ENCODE measurements at regions not wholly inside any gene's neighbourhood (a gene's known extent, or its start where the extent isn't known, plus 50 kb on each side); places are given as distances from the start of the nearest gene placed in this dataset.

DNA sequence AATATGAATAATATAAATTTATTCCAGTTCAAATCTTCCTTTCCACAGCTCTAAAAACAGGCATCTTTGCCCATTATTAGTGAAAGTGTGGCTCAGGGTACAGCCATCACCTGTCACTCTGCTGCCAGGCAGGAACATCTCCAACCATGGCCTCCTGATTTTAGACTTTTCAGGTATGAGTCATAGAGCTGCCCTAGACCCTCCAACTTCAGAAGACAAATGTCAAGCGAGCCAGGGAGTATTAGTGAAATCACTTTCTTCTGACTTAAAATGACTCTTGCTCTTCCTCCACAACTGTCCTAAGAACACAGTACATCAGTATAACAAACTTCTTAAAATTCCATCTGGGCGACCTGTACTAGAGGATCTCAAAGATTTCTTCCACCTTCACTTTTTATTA is 78.1 kb upstream of the AKAP13 start:
- TF ChIP-seq ZNF384 (IDR thresholded peaks at IDR 0.05; ENCODE audit: borderline replicate concordance, low read depth, low read length): no peak
- no peak for TF ChIP-seq POLR2AphosphoS2 (IDR thresholded peaks at IDR 0.05; ENCODE audit: low read depth, low read length)
- no peak for TF ChIP-seq ETV6 (conservative IDR thresholded peaks at IDR 0.05 in 1 of 2, IDR thresholded peaks at IDR 0.05 in 1 of 2; ENCODE audit: borderline replicate concordance in 1 of 2, low read depth in 1 of 2)
- TF ChIP-seq, protein P1, sequence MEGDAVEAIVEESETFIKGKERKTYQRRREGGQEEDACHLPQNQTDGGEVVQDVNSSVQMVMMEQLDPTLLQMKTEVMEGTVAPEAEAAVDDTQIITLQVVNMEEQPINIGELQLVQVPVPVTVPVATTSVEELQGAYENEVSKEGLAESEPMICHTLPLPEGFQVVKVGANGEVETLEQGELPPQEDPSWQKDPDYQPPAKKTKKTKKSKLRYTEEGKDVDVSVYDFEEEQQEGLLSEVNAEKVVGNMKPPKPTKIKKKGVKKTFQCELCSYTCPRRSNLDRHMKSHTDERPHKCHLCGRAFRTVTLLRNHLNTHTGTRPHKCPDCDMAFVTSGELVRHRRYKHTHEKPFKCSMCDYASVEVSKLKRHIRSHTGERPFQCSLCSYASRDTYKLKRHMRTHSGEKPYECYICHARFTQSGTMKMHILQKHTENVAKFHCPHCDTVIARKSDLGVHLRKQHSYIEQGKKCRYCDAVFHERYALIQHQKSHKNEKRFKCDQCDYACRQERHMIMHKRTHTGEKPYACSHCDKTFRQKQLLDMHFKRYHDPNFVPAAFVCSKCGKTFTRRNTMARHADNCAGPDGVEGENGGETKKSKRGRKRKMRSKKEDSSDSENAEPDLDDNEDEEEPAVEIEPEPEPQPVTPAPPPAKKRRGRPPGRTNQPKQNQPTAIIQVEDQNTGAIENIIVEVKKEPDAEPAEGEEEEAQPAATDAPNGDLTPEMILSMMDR (IDR thresholded peaks at IDR 0.05 in 2 of 3, conservative IDR thresholded peaks at IDR 0.05 in 1 of 3; ENCODE audit: control insufficient read depth in 2 of 3, extremely low read depth in 1 of 3, insufficient read depth in 1 of 3, low read depth in 3 of 3, low read length in 3 of 3): no peak
- TF ChIP-seq CBX5 (IDR thresholded peaks at IDR 0.05; ENCODE audit: low read depth): no peak
- TF ChIP-seq, protein P2, sequence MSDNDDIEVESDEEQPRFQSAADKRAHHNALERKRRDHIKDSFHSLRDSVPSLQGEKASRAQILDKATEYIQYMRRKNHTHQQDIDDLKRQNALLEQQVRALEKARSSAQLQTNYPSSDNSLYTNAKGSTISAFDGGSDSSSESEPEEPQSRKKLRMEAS (IDR thresholded peaks at IDR 0.05; ENCODE audit: low read depth, low read length): no peak
- no peak for TF ChIP-seq SP1 (IDR thresholded peaks at IDR 0.05; ENCODE audit: low read depth, low read length)
- TF ChIP-seq, protein P3, sequence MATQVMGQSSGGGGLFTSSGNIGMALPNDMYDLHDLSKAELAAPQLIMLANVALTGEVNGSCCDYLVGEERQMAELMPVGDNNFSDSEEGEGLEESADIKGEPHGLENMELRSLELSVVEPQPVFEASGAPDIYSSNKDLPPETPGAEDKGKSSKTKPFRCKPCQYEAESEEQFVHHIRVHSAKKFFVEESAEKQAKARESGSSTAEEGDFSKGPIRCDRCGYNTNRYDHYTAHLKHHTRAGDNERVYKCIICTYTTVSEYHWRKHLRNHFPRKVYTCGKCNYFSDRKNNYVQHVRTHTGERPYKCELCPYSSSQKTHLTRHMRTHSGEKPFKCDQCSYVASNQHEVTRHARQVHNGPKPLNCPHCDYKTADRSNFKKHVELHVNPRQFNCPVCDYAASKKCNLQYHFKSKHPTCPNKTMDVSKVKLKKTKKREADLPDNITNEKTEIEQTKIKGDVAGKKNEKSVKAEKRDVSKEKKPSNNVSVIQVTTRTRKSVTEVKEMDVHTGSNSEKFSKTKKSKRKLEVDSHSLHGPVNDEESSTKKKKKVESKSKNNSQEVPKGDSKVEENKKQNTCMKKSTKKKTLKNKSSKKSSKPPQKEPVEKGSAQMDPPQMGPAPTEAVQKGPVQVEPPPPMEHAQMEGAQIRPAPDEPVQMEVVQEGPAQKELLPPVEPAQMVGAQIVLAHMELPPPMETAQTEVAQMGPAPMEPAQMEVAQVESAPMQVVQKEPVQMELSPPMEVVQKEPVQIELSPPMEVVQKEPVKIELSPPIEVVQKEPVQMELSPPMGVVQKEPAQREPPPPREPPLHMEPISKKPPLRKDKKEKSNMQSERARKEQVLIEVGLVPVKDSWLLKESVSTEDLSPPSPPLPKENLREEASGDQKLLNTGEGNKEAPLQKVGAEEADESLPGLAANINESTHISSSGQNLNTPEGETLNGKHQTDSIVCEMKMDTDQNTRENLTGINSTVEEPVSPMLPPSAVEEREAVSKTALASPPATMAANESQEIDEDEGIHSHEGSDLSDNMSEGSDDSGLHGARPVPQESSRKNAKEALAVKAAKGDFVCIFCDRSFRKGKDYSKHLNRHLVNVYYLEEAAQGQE (IDR thresholded peaks at IDR 0.05; ENCODE audit: low read depth, low read length): no peak
- TF ChIP-seq TCF3 (IDR thresholded peaks at IDR 0.05; ENCODE audit: borderline replicate concordance, insufficient read depth, low read depth, low read length): no peak
- no peak for TF ChIP-seq FOXK2 (IDR thresholded peaks at IDR 0.05)
- no peak for TF ChIP-seq TAF1 (IDR thresholded peaks at IDR 0.05; ENCODE audit: borderline replicate concordance, low read depth, low read length)
- no peak for TF ChIP-seq HDAC2 (IDR thresholded peaks at IDR 0.05)
- no peak for TF ChIP-seq POLR2A (IDR thresholded peaks at IDR 0.05; ENCODE audit: low read depth, low read length)
- TF ChIP-seq SREBF1 (IDR thresholded peaks at IDR 0.05; ENCODE audit: low read length): no peak

Data from GM12878 (cell line).